ENCODE measurements at regions not wholly inside any gene's neighbourhood (a gene's known extent, or its start where the extent isn't known, plus 50 kb on each side); places are given as distances from the start of the nearest gene placed in this dataset.

DNA sequence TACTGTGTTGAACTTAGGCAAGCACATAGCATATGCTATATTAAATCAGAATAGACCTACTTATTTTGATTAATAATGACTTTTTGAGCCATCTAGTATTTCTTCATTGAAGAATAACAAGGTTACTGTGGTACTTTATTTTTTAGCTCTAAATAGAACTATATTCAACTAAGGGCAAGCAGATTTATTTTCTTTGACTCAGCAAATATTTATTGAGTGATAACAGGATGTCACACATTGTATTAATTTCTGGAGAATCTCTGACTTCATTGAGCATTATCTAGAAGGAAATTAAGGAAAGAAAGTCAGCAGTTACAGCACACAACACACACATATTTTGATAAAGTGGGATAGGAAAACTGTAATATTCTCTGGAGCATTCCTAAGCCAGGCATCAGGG lies 407.4 kb downstream of the CD109 start:
- no peaks in the 10 kb centered on the region for H3K4me1 ChIP-seq (ENCODE audit: control insufficient read depth in 2 of 2, insufficient read depth in 2 of 2, low read length in 2 of 2)
- Mint-ChIP-seq H3K4me3 (no peak overlapping the region), H3K4me1 (no peaks in the 10 kb centered on the region), H3K27ac (no peak overlapping the region), H3K27me3 (no peaks in the 10 kb centered on the region), H3K9me3 (ENCODE audit: insufficient read depth) (no peaks in the 10 kb centered on the region)
- H3K9me3 ChIP-seq (ENCODE audit: control extremely low read depth in 1 of 3, control insufficient read depth in 2 of 3, insufficient read depth in 1 of 3, low read length in 2 of 3), result no peaks in the 10 kb centered on the region
- ATAC-seq (ENCODE audit: low read depth) (no peak), DNase-seq (no peak)
- POLR2A ChIA-PET, result no interaction called here
- no peak overlapping the region for H3K4me2 ChIP-seq (replicated peaks; ENCODE audit: low read depth, low read length, poor library complexity, severe bottlenecking)
- TF ChIP-seq CTCF (IDR thresholded peaks at IDR 0.05) (no peak), EZH2 (IDR thresholded peaks at IDR 0.05; ENCODE audit: borderline replicate concordance, insufficient read depth, low read depth, low read length, poor library complexity, severe bottlenecking) (no peak)
- H4K20me1 ChIP-seq (ENCODE audit: control insufficient read depth, insufficient read depth, low read length, poor library complexity, severe bottlenecking), result no peaks in the 10 kb centered on the region
- H3K27me3 ChIP-seq (replicated peaks in 1 of 4; ENCODE audit: control extremely low read depth in 1 of 4, control insufficient read depth in 3 of 4, insufficient read depth in 4 of 4, low read length in 3 of 4), result no peaks in the 10 kb centered on the region
- CTCF ChIA-PET, result no interaction called here
- no peak overlapping the region for H3K4me3 ChIP-seq (ENCODE audit: control extremely low read depth in 1 of 5, extremely low read depth in 1 of 5, insufficient read depth in 1 of 5, low read depth in 2 of 5, low read length in 4 of 5)
- H3K36me3 ChIP-seq (replicated peaks in 1 of 2; ENCODE audit: control extremely low read depth in 1 of 2, control insufficient read depth in 1 of 2, extremely low read depth in 1 of 2, insufficient read depth in 2 of 2, low read length in 1 of 2), result no peaks in the 10 kb centered on the region
- no peak overlapping the region for H3K9ac ChIP-seq (ENCODE audit: low read length)
- H3K79me2 ChIP-seq (ENCODE audit: control insufficient read depth, insufficient read depth, low read length), result no peaks in the 10 kb centered on the region
- intact Hi-C loops (cut with micrococcal nuclease), result no loop called here
- H3K27ac ChIP-seq (ENCODE audit: low read length in 2 of 2), result no peak overlapping the region
- no peak overlapping the region for H2AFZ ChIP-seq (ENCODE audit: insufficient read depth, low read depth, low read length, poor library complexity, severe bottlenecking)

GRCh38 chr6:74100719-74101287 lies 404.8 kb downstream of the CD109 start:
- Histone ChIP-seq H3K4me2 (replicated peaks; ENCODE audit: low read depth, low read length, poor library complexity, severe bottlenecking) (no peak overlapping the region), H2AFZ (ENCODE audit: insufficient read depth, low read depth, low read length, poor library complexity, severe bottlenecking) (no peak overlapping the region), H3K9me3 (ENCODE audit: control extremely low read depth in 1 of 3, control insufficient read depth in 2 of 3, insufficient read depth in 1 of 3, low read length in 2 of 3) (no peaks in the 10 kb centered on the region), H3K36me3 (replicated peaks in 1 of 2; ENCODE audit: control extremely low read depth in 1 of 2, control insufficient read depth in 1 of 2, extremely low read depth in 1 of 2, insufficient read depth in 2 of 2, low read length in 1 of 2) (no peaks in the 10 kb centered on the region), H3K27ac (ENCODE audit: low read length in 2 of 2) (no peak overlapping the region), H3K9ac (ENCODE audit: low read length) (no peak overlapping the region), H4K20me1 (ENCODE audit: control insufficient read depth, insufficient read depth, low read length, poor library complexity, severe bottlenecking) (no peaks in the 10 kb centered on the region), H3K4me1 (ENCODE audit: control insufficient read depth in 2 of 2, insufficient read depth in 2 of 2, low read length in 2 of 2) (no peaks in the 10 kb centered on the region), H3K79me2 (ENCODE audit: control insufficient read depth, insufficient read depth, low read length) (no peaks in the 10 kb centered on the region), H3K4me3 (ENCODE audit: control extremely low read depth in 1 of 5, extremely low read depth in 1 of 5, insufficient read depth in 1 of 5, low read depth in 2 of 5, low read length in 4 of 5) (no peak overlapping the region), H3K27me3 (replicated peaks in 1 of 4; ENCODE audit: control extremely low read depth in 1 of 4, control insufficient read depth in 3 of 4, insufficient read depth in 4 of 4, low read length in 3 of 4) (no peaks in the 10 kb centered on the region)
- intact Hi-C loops (cut with micrococcal nuclease), result no loop called here
- H3K9me3 Mint-ChIP-seq (ENCODE audit: insufficient read depth), result no peaks in the 10 kb centered on the region
- no peak for TF ChIP-seq EZH2 (IDR thresholded peaks at IDR 0.05; ENCODE audit: borderline replicate concordance, insufficient read depth, low read depth, low read length, poor library complexity, severe bottlenecking)
- TF ChIP-seq CTCF (IDR thresholded peaks at IDR 0.05), result no peak
- no peak for ATAC-seq (ENCODE audit: low read depth)
- H3K4me3 Mint-ChIP-seq, result no peak overlapping the region
- no peak for DNase-seq
- POLR2A ChIA-PET, result no interaction called here
- CTCF ChIA-PET, result no interaction called here
- no peaks in the 10 kb centered on the region for H3K27me3 Mint-ChIP-seq
- no peak overlapping the region for H3K27ac Mint-ChIP-seq
- H3K4me1 Mint-ChIP-seq, result no peaks in the 10 kb centered on the region
